Trophoblast cell (in vitro differentiated cells and primary cell): ENCODE measurements at regions not wholly inside any gene's neighbourhood (a gene's known extent, or its start where the extent isn't known, plus 50 kb on each side); places are given as distances from the start of the nearest gene placed in this dataset.
A peak's percentile ranks its signal among the peaks of the same experiment; 100 is the strongest.

Source experiments
- DNase-seq, 2 donors: peaks; one replicate each; pipeline ENCODE4 v3.0.0-alpha.2; 2016
- H2AFZ ChIP-seq: 2 replicates; pipeline ENCODE4 v1.6.1; 2013; ENCODE audit warnings: low read length, moderate library complexity, mild to moderate bottlenecking; ENCODE audit not compliant: insufficient read depth, poor library complexity
- H2AK5ac ChIP-seq: 2 replicates; pipeline ENCODE4 v1.6.1; 2013; ENCODE audit warnings: mild to moderate bottlenecking, low read length
- H2BK120ac ChIP-seq: 2 replicates; pipeline ENCODE4 v1.6.1; 2013; ENCODE audit warnings: low read length, mild to moderate bottlenecking, moderate library complexity; ENCODE audit not compliant: insufficient read depth, poor library complexity
- H2BK12ac ChIP-seq: 2 replicates; pipeline ENCODE4 v1.6.1; 2013; ENCODE audit warnings: mild to moderate bottlenecking, low read length, moderate library complexity
- H2BK5ac ChIP-seq: 2 replicates; pipeline ENCODE4 v1.6.1; 2013; ENCODE audit warnings: low read length, low read depth, moderate library complexity, mild to moderate bottlenecking; ENCODE audit not compliant: poor library complexity
- H3K14ac ChIP-seq: 2 replicates; pipeline ENCODE4 v1.6.1; 2013; ENCODE audit warnings: mild to moderate bottlenecking, low read length
- H3K18ac ChIP-seq: 2 replicates; pipeline ENCODE4 v1.6.1; 2013; ENCODE audit warnings: mild to moderate bottlenecking, low read length
- H3K23ac ChIP-seq: 2 replicates; pipeline ENCODE4 v1.6.1; 2013; ENCODE audit warnings: low read length
- H3K27ac ChIP-seq: 2 replicates; pipeline ENCODE4 v1.5.1; 2013; ENCODE audit warnings: low read depth, mild to moderate bottlenecking, inconsistent platforms, low read length, moderate library complexity
- H3K27me3 ChIP-seq: 2 replicates; pipeline ENCODE4 v1.6.1; 2013; ENCODE audit warnings: inconsistent platforms, mild to moderate bottlenecking, low read length, moderate library complexity; ENCODE audit not compliant: insufficient read depth
- H3K36me3 ChIP-seq, 2 experiments: 1 replicate in 1 of 2; 2 replicates in 1 of 2; pipeline ENCODE4 v1.6.1; 2013; ENCODE audit warnings: low read length in 2 of 2, mild to moderate bottlenecking in 2 of 2, moderate library complexity in 1 of 2; ENCODE audit not compliant: insufficient read depth in 2 of 2, control insufficient read depth in 1 of 2
- H3K4ac ChIP-seq: 2 replicates; pipeline ENCODE4 v1.6.1; 2013; ENCODE audit warnings: low read depth, mild to moderate bottlenecking, low read length, moderate library complexity
- H3K4me1 ChIP-seq, 2 experiments: 1 replicate in 1 of 2; 2 replicates in 1 of 2; pipeline ENCODE4 v1.6.1; 2013; ENCODE audit warnings: low read length in 2 of 2, mild to moderate bottlenecking in 2 of 2, moderate library complexity in 1 of 2; ENCODE audit not compliant: insufficient read depth in 2 of 2, control insufficient read depth in 1 of 2
- H3K4me2 ChIP-seq: 2 replicates; pipeline ENCODE4 v1.6.1; 2013; ENCODE audit warnings: inconsistent platforms, mild to moderate bottlenecking, low read length, moderate library complexity
- H3K4me3 ChIP-seq: 2 replicates; pipeline ENCODE4 v1.5.1; 2013; ENCODE audit warnings: mild to moderate bottlenecking, low read depth, low read length, inconsistent platforms
- H3K79me1 ChIP-seq: one replicate; pipeline ENCODE4 v1.6.1; 2013; ENCODE audit warnings: low read length
- H3K79me2 ChIP-seq: 2 replicates; pipeline ENCODE4 v1.6.1; 2013; ENCODE audit warnings: low read length, mild to moderate bottlenecking; ENCODE audit not compliant: control insufficient read depth, insufficient read depth, poor library complexity
- H3K9ac ChIP-seq: 2 replicates; pipeline ENCODE4 v1.6.1; 2013; ENCODE audit warnings: mild to moderate bottlenecking, low read length
- H3K9me3 ChIP-seq: 2 replicates; pipeline ENCODE4 v1.6.1; 2013; ENCODE audit warnings: low read depth, mild to moderate bottlenecking, control low read depth, inconsistent platforms, low read length; ENCODE audit not compliant: insufficient read depth
- H4K12ac ChIP-seq: 2 replicates; pipeline ENCODE4 v1.6.1; 2013; ENCODE audit warnings: low read depth, mild to moderate bottlenecking, low read length, moderate library complexity
- H4K8ac ChIP-seq: 2 replicates; pipeline ENCODE4 v1.6.1; 2013; ENCODE audit warnings: low read depth, mild to moderate bottlenecking, low read length, moderate library complexity
- H4K91ac ChIP-seq: one replicate; pipeline ENCODE4 v1.6.1; 2013; ENCODE audit warnings: low read depth, mild to moderate bottlenecking, low read length, moderate library complexity
- WGBS: extraction: QIAGEN DNeasy Blood & Tissue Kit; methylation state at CpG from one replicate; pipeline ENCODE4 v1.1.7; 2013; ENCODE audit warnings: missing lambda C conversion rate; ENCODE audit not compliant: insufficient read length, insufficient coverage; ENCODE audit errors: extremely low coverage; 5-methylcytosine and 5-hydroxymethylcytosine counted together

DNA sequence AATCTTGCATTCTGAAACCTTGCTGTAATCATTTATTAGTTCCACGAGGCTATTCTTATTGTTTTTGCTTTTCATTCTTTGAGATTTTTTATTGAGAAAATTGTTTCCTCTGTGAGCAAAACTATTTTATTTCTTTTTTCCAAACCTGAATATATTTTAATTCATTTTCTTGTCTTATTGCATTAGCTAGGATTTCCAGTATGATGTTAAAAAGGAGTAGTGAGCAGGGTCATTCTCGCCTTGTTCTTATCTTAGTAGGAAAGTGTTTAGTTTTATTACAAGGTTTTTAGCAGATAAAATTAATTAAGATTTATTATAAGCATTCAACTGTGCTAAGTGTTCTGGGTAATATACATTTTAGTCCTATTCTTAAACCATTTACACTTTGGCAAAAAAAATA is 214.6 kb upstream of the KLF6 start:
- Histone ChIP-seq H3K4me1 (peaks cover 0 to 5% of the 10 kb centered on the region in 2 experiments), H2BK120ac (no peak overlapping the region), H4K8ac (no peak overlapping the region), H3K79me1 (no peaks in the 10 kb centered on the region), H3K9me3 (peaks cover 1% of the 10 kb centered on the region), H3K27me3 (no peaks in the 10 kb centered on the region), H3K4ac (no peak overlapping the region), H3K27ac (no peak overlapping the region), H3K23ac (no peak overlapping the region), H4K91ac (no peak overlapping the region), H3K14ac (no peak overlapping the region), H3K36me3 (no peaks in the 10 kb centered on the region), H3K9ac (no peak overlapping the region), H3K79me2 (no peaks in the 10 kb centered on the region), H2BK12ac (no peak overlapping the region), H3K4me2 (no peak overlapping the region), H3K18ac (no peak overlapping the region), H2AFZ (no peak overlapping the region), H3K4me3 (no peak overlapping the region), H4K12ac (no peak overlapping the region), H2BK5ac (no peak overlapping the region), H2AK5ac (no peak overlapping the region)
- no peak for DNase-seq
- WGBS, result no CpG with 5 or more reads among the region's 2 CpGs

DNA sequence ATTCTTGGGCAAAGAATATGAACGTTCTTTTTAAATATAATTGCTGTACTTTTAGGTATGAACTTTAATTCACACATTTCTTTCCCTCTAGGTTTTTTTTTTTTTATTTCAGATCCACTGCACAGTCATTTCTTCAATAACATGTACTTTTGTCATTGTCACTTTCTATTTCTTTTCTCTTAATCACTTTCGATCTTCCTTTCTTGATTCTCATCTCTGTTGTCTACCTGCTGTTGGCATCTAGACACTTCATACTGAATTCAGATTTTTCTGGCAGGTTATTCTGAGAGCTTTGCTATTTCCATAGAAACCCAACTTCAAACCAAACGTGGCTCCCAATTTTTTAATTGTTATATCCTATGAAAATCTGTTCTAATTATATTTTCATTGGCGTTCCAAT is 211.7 kb upstream of the KLF6 start:
- H3K14ac ChIP-seq, result no peak overlapping the region
- H3K9ac ChIP-seq, result no peak overlapping the region
- H3K23ac ChIP-seq, result no peak overlapping the region
- DNase-seq, result no peak
- H3K36me3 ChIP-seq, result no peaks in the 10 kb centered on the region
- no peak overlapping the region for H2BK120ac ChIP-seq
- no peak overlapping the region for H4K8ac ChIP-seq
- no peak overlapping the region for H2BK5ac ChIP-seq
- H3K79me1 ChIP-seq, result peaks cover 17% of the 10 kb centered on the region
- no peak overlapping the region for H4K12ac ChIP-seq
- H3K18ac ChIP-seq, result no peak overlapping the region
- H3K4ac ChIP-seq, result no peak overlapping the region
- H2AK5ac ChIP-seq, result no peak overlapping the region
- no CpG with 5 or more reads among the region's 4 CpGs for WGBS
- no peak overlapping the region for H3K4me3 ChIP-seq
- no peak overlapping the region for H3K4me2 ChIP-seq
- H3K27me3 ChIP-seq, result no peaks in the 10 kb centered on the region
- H4K91ac ChIP-seq, result no peak overlapping the region
- H3K4me1 ChIP-seq, result peaks cover 16 to 17% of the 10 kb centered on the region in 2 experiments
- H2AFZ ChIP-seq, result no peak overlapping the region
- no peak overlapping the region for H2BK12ac ChIP-seq
- no peak overlapping the region for H3K27ac ChIP-seq
- H3K79me2 ChIP-seq, result no peaks in the 10 kb centered on the region
- H3K9me3 ChIP-seq, result peaks cover 1% of the 10 kb centered on the region

DNA sequence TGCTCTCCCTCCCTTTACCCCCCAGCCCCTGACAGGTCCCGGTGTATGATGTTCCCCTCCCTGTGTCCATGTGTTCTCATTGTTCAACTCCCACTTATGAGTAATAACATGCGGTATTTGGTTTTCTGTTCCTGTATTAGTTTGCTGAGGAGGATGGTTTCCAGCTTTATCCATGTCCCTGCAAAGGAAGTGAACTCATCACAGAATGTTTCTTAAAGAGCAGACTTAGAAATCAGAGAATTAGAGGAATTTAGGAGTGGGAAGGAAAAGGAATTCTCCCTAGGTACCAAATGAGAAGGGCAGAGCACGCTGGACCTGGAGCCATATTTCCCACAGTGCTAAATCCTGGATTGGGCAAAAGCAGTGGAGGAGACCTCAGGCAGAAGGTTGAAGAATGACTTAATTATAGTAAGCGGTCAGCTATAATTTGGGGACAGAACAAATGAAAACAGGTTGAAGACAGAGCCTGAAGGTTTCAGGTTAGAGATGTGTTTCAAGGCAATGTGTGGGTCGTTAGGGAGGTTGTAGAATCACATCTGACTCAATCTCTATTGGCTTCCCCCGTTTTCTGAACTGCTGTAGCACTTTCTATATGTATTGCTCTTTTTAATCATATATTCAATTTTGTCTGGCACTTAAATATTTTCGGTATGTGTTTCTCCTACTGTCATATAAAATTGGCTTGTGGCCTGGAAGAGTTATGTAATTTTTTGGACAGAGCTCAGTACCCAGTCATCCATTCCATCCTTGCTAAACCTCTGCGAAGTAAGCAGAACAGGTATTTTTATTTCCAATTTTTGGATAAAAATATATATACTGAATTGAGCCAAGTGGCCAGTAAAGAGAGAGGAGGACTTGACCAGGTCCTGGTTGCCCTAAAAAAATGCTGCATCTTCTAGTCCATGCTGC is 210.5 kb upstream of the KLF6 start:
- H3K23ac ChIP-seq, result no peak overlapping the region
- no peak overlapping the region for H3K4me2 ChIP-seq
- no peaks in the 10 kb centered on the region for H3K36me3 ChIP-seq
- H3K9ac ChIP-seq, result no peak overlapping the region
- H2AK5ac ChIP-seq, result no peak overlapping the region
- peaks cover 21% of the 10 kb centered on the region in 2 experiments for H3K4me1 ChIP-seq
- H3K18ac ChIP-seq, result no peak overlapping the region
- DNase-seq, result no peak
- H3K4ac ChIP-seq, result no peak overlapping the region
- H2BK12ac ChIP-seq, result no peak overlapping the region
- no peak overlapping the region for H3K4me3 ChIP-seq
- no peak overlapping the region for H2AFZ ChIP-seq
- H4K91ac ChIP-seq, result no peak overlapping the region
- H3K14ac ChIP-seq, result no peak overlapping the region
- H2BK5ac ChIP-seq, result no peak overlapping the region
- peaks cover 18% of the 10 kb centered on the region for H3K79me1 ChIP-seq
- no CpG with 5 or more reads among the region's 8 CpGs for WGBS
- H3K79me2 ChIP-seq, result no peaks in the 10 kb centered on the region
- H4K12ac ChIP-seq, result no peak overlapping the region
- H4K8ac ChIP-seq, result no peak overlapping the region
- no peaks in the 10 kb centered on the region for H3K9me3 ChIP-seq
- no peaks in the 10 kb centered on the region for H3K27me3 ChIP-seq
- H2BK120ac ChIP-seq, result no peak overlapping the region
- peak overlapping the region; percentile 44 for H3K27ac ChIP-seq

DNA sequence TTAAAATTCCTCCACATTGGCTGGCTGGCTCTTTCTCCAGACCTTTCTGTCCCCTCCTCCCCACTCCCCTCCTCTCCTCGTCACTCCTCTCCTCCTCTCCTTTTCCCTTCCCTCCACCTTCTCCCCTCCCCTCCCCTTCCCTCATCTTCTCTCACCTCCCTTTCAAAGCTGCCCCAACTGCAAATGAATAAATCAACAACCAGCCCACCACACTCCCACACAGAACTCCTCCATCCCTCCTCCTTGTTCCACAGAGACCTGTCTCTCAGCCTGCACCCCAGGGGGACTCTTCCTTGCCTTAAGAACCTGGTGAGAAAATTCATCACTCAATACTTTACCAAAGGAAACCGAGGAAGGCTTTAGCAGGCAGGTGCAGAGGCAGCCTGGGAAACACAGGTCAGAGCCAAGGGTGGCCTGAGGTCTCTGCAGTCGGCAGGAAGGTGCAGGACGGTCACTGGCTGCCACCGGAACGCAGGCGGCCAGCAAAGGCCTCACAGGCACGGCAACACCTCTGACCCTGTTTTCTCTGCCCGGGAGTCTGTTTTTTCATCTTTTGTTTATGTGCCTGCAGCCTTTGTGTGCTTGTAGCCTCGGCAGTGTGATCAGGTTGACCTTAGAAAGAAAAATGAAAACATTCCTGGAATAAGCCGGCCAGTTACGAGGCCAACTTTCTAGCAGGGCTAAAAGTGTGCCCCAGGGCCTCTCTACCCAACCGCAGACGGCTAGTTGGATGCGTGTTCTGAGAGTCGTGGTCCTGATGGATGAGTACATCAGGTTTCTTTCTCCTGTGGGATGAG is 207.6 kb upstream of the KLF6 start:
- DNase-seq, result peak; percentile 69 to 74
- Histone ChIP-seq H2BK5ac (peak overlapping the region; percentile 80), H2BK12ac (peak overlapping the region; percentile 81), H3K4me3 (no peak overlapping the region), H3K27ac (peak overlapping the region; percentile 84), H3K23ac (no peak overlapping the region), H3K27me3 (no peaks in the 10 kb centered on the region), H2AFZ (no peak overlapping the region), H3K4me1 (peaks cover 24 to 28% of the 10 kb centered on the region in 2 experiments), H3K14ac (peak overlapping the region; percentile 46), H4K8ac (peak overlapping the region; percentile 76), H2BK120ac (peak overlapping the region; percentile 77), H3K79me2 (no peaks in the 10 kb centered on the region), H3K36me3 (peaks cover 0 to 2% of the 10 kb centered on the region in 2 experiments), H3K9ac (peak overlapping the region; percentile 35), H3K9me3 (no peaks in the 10 kb centered on the region), H3K18ac (peak overlapping the region; percentile 33), H3K79me1 (peaks cover 23% of the 10 kb centered on the region), H3K4ac (peak overlapping the region; percentile 29), H4K12ac (no peak overlapping the region), H4K91ac (peak overlapping the region; percentile 87), H3K4me2 (peak overlapping the region; percentile 49), H2AK5ac (no peak overlapping the region)
- WGBS, result 100% methylated on average over 1 of the region's 16 CpGs
